Stimulated activated naive CD8-positive, alpha-beta T cell treated with anti-CD3 and anti-CD28 coated beads, Interleukin-15, amount 100 ng/mL, for 72 hours (primary cell): ENCODE measurements at regions not wholly inside any gene's neighbourhood (a gene's known extent, or its start where the extent isn't known, plus 50 kb on each side); places are given as distances from the start of the nearest gene placed in this dataset.
A peak's percentile ranks its signal among the peaks of the same experiment; 100 is the strongest.

Source experiments
- ATAC-seq: fragments of 150-1000 bp; cut with Tn5 transposase; 2 replicates; pipeline ENCODE4 v1.10.0; 2021; ENCODE audit warnings: mild to moderate bottlenecking, moderate library complexity
- DNase-seq, 2 donors: peaks; one replicate each; pipeline ENCODE4 v3.0.0; 2021 to 2022
- H3K27ac Mint-ChIP-seq, 2 donors: one replicate each; pipeline ENCODE4 v1.8.0; 2022; ENCODE audit warnings: mild to moderate bottlenecking in 2 of 2, mixed read lengths in 2 of 2, moderate library complexity in 2 of 2
- H3K27me3 Mint-ChIP-seq: one replicate; pipeline ENCODE4 v1.8.0; 2022; ENCODE audit warnings: mixed read lengths
- H3K4me1 Mint-ChIP-seq: one replicate; pipeline ENCODE4 v1.8.0; 2022; ENCODE audit warnings: mild to moderate bottlenecking, mixed read lengths
- H3K4me3 Mint-ChIP-seq, 2 donors: one replicate each; pipeline ENCODE4 v1.8.0; 2022; ENCODE audit warnings: mild to moderate bottlenecking in 2 of 2, mixed read lengths in 2 of 2, moderate library complexity in 1 of 2
- H3K9me3 Mint-ChIP-seq, 2 donors: one replicate each; pipeline ENCODE4 v1.8.0; 2022; ENCODE audit warnings: mixed read lengths in 2 of 2

GRCh38 chr13:30024125-30024865 lies 173.9 kb upstream of the UBL3 start:
- DNase-seq (no peak), ATAC-seq (no peak)
- Mint-ChIP-seq H3K4me1 (no peaks in the 10 kb centered on the region), H3K27me3 (no peaks in the 10 kb centered on the region), H3K9me3 (no peaks in the 10 kb centered on the region), H3K27ac (no peak overlapping the region), H3K4me3 (no peak overlapping the region)

- Mint-ChIP-seq H3K4me1 (no peaks in the 10 kb centered on the region), H3K9me3 (no peaks in the 10 kb centered on the region), H3K27ac (peak overlapping the region in 1 of 2 donors; percentile 3), H3K27me3 (no peaks in the 10 kb centered on the region), H3K4me3 (no peak overlapping the region)
- DNase-seq = no peak
- ATAC-seq = no peak
These were observed 172.9 kb upstream of the UBL3 start for GRCh38 chr13:30023196-30023895.

GRCh38 chr13:30022796-30023195 lies 172.4 kb upstream of the UBL3 start:
- no peak overlapping the region for H3K27ac Mint-ChIP-seq
- no peaks in the 10 kb centered on the region for H3K4me1 Mint-ChIP-seq
- ATAC-seq = no peak
- no peak for DNase-seq
- no peaks in the 10 kb centered on the region for H3K27me3 Mint-ChIP-seq
- no peak overlapping the region for H3K4me3 Mint-ChIP-seq
- H3K9me3 Mint-ChIP-seq = no peaks in the 10 kb centered on the region

- ATAC-seq = no peak
- H3K27ac Mint-ChIP-seq = peak overlapping the region in 1 of 2 donors; percentile 51
- no peak for DNase-seq
- H3K27me3 Mint-ChIP-seq = no peaks in the 10 kb centered on the region
- no peak overlapping the region for H3K4me3 Mint-ChIP-seq
- no peaks in the 10 kb centered on the region for H3K4me1 Mint-ChIP-seq
- H3K9me3 Mint-ChIP-seq = no peaks in the 10 kb centered on the region
These were observed 171.8 kb upstream of the UBL3 start for GRCh38 chr13:30022256-30022655.

GRCh38 chr13:30021611-30022010 lies 171.2 kb upstream of the UBL3 start:
- H3K4me1 Mint-ChIP-seq = no peaks in the 10 kb centered on the region
- H3K9me3 Mint-ChIP-seq = no peaks in the 10 kb centered on the region
- ATAC-seq = no peak
- DNase-seq = no peak
- no peaks in the 10 kb centered on the region for H3K27me3 Mint-ChIP-seq
- no peak overlapping the region for H3K27ac Mint-ChIP-seq
- no peak overlapping the region for H3K4me3 Mint-ChIP-seq

- Mint-ChIP-seq H3K27ac (no peak overlapping the region), H3K4me1 (no peaks in the 10 kb centered on the region), H3K27me3 (no peaks in the 10 kb centered on the region), H3K9me3 (no peaks in the 10 kb centered on the region), H3K4me3 (no peak overlapping the region)
- DNase-seq (no peak), ATAC-seq (no peak)
These were observed 170.4 kb upstream of the UBL3 start for GRCh38 chr13:30020726-30021312.

- ATAC-seq (no peak), DNase-seq (no peak)
- no peak overlapping the region for H3K4me3 Mint-ChIP-seq
- H3K4me1 Mint-ChIP-seq = no peaks in the 10 kb centered on the region
- H3K27me3 Mint-ChIP-seq = no peaks in the 10 kb centered on the region
- peak overlapping the region in 1 of 2 donors; percentile 1 for H3K27ac Mint-ChIP-seq
- no peaks in the 10 kb centered on the region for H3K9me3 Mint-ChIP-seq
These were observed 169.5 kb upstream of the UBL3 start for GRCh38 chr13:30019648-30020626.

- no peak for DNase-seq
- no peak for ATAC-seq
- no peaks in the 10 kb centered on the region for H3K9me3 Mint-ChIP-seq
- H3K27me3 Mint-ChIP-seq = no peaks in the 10 kb centered on the region
- no peak overlapping the region for H3K27ac Mint-ChIP-seq
- H3K4me1 Mint-ChIP-seq = no peaks in the 10 kb centered on the region
- no peak overlapping the region for H3K4me3 Mint-ChIP-seq
These were observed 167.5 kb upstream of the UBL3 start for GRCh38 chr13:30017880-30018279.

GRCh38 chr13:30016398-30016797 lies 166.0 kb upstream of the UBL3 start:
- DNase-seq (no peak), ATAC-seq (no peak)
- Mint-ChIP-seq H3K9me3 (no peaks in the 10 kb centered on the region), H3K4me1 (no peaks in the 10 kb centered on the region), H3K27me3 (no peaks in the 10 kb centered on the region), H3K27ac (peak overlapping the region in 1 of 2 donors; percentile 81), H3K4me3 (no peak overlapping the region)

GRCh38 chr13:30009411-30009810 lies 159.0 kb upstream of the UBL3 start:
- Mint-ChIP-seq H3K9me3 (no peaks in the 10 kb centered on the region), H3K4me3 (no peak overlapping the region)
- no peak for ATAC-seq

GRCh38 chr13:30006246-30006645 lies 155.8 kb upstream of the UBL3 start:
- H3K4me3 Mint-ChIP-seq = peak overlapping the region in 1 of 2 donors; percentile 5
- H3K9me3 Mint-ChIP-seq = no peaks in the 10 kb centered on the region
- no peaks in the 10 kb centered on the region for H3K27me3 Mint-ChIP-seq
- ATAC-seq (peak; percentile 33), DNase-seq (no peak)
- H3K27ac Mint-ChIP-seq = peak overlapping the region in 1 of 2 donors; percentile 42
- H3K4me1 Mint-ChIP-seq = peaks cover 25% of the 10 kb centered on the region

More at GRCh38 chr13:30009411-30009810, 159.0 kb upstream of the UBL3 start:
- Mint-ChIP-seq H3K27ac (no peak overlapping the region), H3K4me1 (peaks cover 23% of the 10 kb centered on the region), H3K27me3 (no peaks in the 10 kb centered on the region)
- DNase-seq = no peak

- DNase-seq = no peak
These were observed 153.8 kb upstream of the UBL3 start for GRCh38 chr13:30004204-30004603.

GRCh38 chr13:30002577-30002976 lies 152.2 kb upstream of the UBL3 start:
- Mint-ChIP-seq H3K27ac (peak overlapping the region in 1 of 2 donors; percentile 13), H3K9me3 (no peaks in the 10 kb centered on the region), H3K4me3 (no peak overlapping the region), H3K4me1 (peaks cover 25% of the 10 kb centered on the region), H3K27me3 (no peaks in the 10 kb centered on the region)
- ATAC-seq (peak; percentile 66), DNase-seq (no peak)

More at GRCh38 chr13:30004204-30004603, 153.8 kb upstream of the UBL3 start:
- Mint-ChIP-seq H3K27me3 (no peaks in the 10 kb centered on the region), H3K9me3 (no peaks in the 10 kb centered on the region), H3K4me1 (peaks cover 25% of the 10 kb centered on the region), H3K27ac (no peak overlapping the region), H3K4me3 (no peak overlapping the region)
- ATAC-seq = no peak

- Mint-ChIP-seq H3K4me3 (no peak overlapping the region), H3K27me3 (no peaks in the 10 kb centered on the region), H3K9me3 (no peaks in the 10 kb centered on the region), H3K4me1 (peaks cover 12% of the 10 kb centered on the region), H3K27ac (no peak overlapping the region)
- ATAC-seq (no peak), DNase-seq (no peak)
These were observed 150.0 kb upstream of the UBL3 start for GRCh38 chr13:30000370-30000765.
